Upper lobe of right lung (tissue), 1 donor: ENCODE measurements at regions not wholly inside any gene's neighbourhood (a gene's known extent, or its start where the extent isn't known, plus 50 kb on each side); places are given as distances from the start of the nearest gene placed in this dataset.
"Not testable (repeated sequence)": the region's sequence is repeated elsewhere in the genome, so short reads cannot be mapped to it uniquely, and the experiment has no call there.

Experiments used
- ATAC-seq: fragments of 200-7000 bp; cut with Tn5 transposase; one replicate; pipeline ENCODE4 v1.9.1; 2020; ENCODE audit warnings: mild to moderate bottlenecking, moderate library complexity
- DNase-seq: peaks from one replicate; pipeline ENCODE4 v3.0.0-alpha.2; 2020
- H3K27ac ChIP-seq: fragments of 200-600 bp; one replicate; pipeline ENCODE4 v1.8.0; 2022
- H3K27me3 ChIP-seq: fragments of 200-600 bp; one replicate; pipeline ENCODE4 v1.8.0; 2022; ENCODE audit warnings: mild to moderate bottlenecking
- H3K36me3 ChIP-seq: fragments of 200-600 bp; one replicate; pipeline ENCODE4 v1.8.0; 2022
- H3K4me1 ChIP-seq: fragments of 200-600 bp; one replicate; pipeline ENCODE4 v1.8.0; 2022
- H3K4me3 ChIP-seq: fragments of 200-600 bp; one replicate; pipeline ENCODE4 v1.8.0; 2022; ENCODE audit warnings: mild to moderate bottlenecking
- H3K9me3 ChIP-seq: fragments of 200-600 bp; one replicate; pipeline ENCODE4 v1.8.0; 2022
- intact Hi-C: fragments of 100-400 bp; cut with DNase I; formaldehyde crosslinking; loops from one replicate; pipeline ENCODE4 v1.11.0; 2022
- TF ChIP-seq, protein P1 (sequence below): fragments of 200-600 bp; IDR thresholded peaks from one replicate; pipeline ENCODE4 v1.8.0; 2022; ENCODE audit warnings: antibody characterized with exemption
- donor health status: DM: no; HTN: yes; CAD: no; lungs with severe emphysema.

DNA sequence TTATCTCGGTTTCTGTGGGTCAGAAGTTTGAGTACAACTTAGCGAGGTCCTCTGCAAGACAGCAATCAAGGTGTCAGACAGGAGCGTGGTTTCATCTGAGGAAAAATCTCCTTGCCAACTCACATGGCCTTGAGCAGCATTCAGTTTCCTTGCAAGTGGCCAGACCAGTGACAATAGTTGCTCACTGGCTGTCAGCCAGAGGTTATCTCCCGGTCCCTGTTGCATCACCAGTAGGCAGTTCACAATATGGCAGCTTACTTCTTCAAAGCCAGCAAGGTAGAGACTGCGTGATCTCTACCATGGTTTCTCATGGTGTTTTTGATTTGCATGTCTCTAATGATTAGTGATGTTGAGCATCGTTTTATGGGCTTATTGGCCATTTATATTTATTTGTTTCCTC is 143.8 kb upstream of the DAAM1 start:
- H3K36me3 ChIP-seq: no peaks in the 10 kb centered on the region
- no peak overlapping the region for H3K27ac ChIP-seq
- no peaks in the 10 kb centered on the region for H3K9me3 ChIP-seq
- ATAC-seq: no peak
- TF ChIP-seq, protein P1, sequence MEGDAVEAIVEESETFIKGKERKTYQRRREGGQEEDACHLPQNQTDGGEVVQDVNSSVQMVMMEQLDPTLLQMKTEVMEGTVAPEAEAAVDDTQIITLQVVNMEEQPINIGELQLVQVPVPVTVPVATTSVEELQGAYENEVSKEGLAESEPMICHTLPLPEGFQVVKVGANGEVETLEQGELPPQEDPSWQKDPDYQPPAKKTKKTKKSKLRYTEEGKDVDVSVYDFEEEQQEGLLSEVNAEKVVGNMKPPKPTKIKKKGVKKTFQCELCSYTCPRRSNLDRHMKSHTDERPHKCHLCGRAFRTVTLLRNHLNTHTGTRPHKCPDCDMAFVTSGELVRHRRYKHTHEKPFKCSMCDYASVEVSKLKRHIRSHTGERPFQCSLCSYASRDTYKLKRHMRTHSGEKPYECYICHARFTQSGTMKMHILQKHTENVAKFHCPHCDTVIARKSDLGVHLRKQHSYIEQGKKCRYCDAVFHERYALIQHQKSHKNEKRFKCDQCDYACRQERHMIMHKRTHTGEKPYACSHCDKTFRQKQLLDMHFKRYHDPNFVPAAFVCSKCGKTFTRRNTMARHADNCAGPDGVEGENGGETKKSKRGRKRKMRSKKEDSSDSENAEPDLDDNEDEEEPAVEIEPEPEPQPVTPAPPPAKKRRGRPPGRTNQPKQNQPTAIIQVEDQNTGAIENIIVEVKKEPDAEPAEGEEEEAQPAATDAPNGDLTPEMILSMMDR: no peak
- no peaks in the 10 kb centered on the region for H3K27me3 ChIP-seq
- H3K4me3 ChIP-seq: no peak overlapping the region
- no peak for DNase-seq
- H3K4me1 ChIP-seq: no peaks in the 10 kb centered on the region
- intact Hi-C loops: no loop called here

DNA sequence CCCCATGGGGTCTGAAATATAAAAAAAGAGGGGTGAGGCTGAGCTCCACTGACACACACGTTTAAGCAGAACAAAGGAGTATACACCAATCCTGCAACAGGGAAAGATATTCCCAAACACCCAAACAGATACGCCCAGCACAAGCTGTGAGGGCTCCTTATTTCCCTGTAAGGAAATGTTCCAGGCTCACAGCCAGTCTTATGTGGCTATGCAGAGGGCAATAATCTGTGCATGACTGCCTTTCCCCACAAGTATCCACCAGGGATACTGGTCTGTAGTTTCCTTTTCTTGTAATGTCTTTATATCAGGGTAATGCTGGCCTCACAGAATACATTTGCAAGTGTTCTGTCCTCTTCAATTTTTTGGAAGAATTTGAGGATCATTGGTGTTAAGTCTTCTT is 141.7 kb upstream of the DAAM1 start:
- Histone ChIP-seq H3K27me3 (no peaks in the 10 kb centered on the region), H3K4me1 (no peaks in the 10 kb centered on the region), H3K27ac (no peak overlapping the region), H3K9me3 (no peaks in the 10 kb centered on the region), H3K4me3 (no peak overlapping the region), H3K36me3 (no peaks in the 10 kb centered on the region)
- intact Hi-C loops: no loop called here
- TF ChIP-seq, protein P1: no peak
- DNase-seq (no peak), ATAC-seq (no peak)

DNA sequence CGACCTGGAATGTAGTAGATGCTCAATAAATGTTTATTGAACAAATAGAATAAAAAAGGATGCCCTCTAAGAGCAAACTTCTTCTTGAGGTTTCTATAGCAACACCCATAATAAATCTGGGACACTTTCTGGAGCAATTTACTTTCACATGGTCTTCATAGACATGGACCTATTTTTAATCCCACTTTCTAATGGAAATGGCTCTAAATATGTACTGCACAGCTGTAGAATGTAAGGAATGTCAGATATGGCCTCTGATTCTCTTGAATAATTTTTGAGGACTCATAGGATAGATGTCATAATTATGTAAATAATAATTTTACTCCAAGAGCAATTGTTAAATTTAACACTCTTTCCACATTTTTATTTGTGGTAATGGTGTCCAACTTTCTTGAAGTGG is 133.5 kb upstream of the DAAM1 start:
- Histone ChIP-seq H3K4me3 (no peak overlapping the region), H3K4me1 (no peaks in the 10 kb centered on the region), H3K9me3 (no peaks in the 10 kb centered on the region), H3K36me3 (no peaks in the 10 kb centered on the region), H3K27ac (no peak overlapping the region), H3K27me3 (no peaks in the 10 kb centered on the region)
- TF ChIP-seq, protein P1: no peak
- intact Hi-C loops: loop anchor here (10.0 kb wide), 1 partner anchor 550 kb away; no protein-coding TSS in a partner anchor
- ATAC-seq (no peak), DNase-seq (no peak)

DNA sequence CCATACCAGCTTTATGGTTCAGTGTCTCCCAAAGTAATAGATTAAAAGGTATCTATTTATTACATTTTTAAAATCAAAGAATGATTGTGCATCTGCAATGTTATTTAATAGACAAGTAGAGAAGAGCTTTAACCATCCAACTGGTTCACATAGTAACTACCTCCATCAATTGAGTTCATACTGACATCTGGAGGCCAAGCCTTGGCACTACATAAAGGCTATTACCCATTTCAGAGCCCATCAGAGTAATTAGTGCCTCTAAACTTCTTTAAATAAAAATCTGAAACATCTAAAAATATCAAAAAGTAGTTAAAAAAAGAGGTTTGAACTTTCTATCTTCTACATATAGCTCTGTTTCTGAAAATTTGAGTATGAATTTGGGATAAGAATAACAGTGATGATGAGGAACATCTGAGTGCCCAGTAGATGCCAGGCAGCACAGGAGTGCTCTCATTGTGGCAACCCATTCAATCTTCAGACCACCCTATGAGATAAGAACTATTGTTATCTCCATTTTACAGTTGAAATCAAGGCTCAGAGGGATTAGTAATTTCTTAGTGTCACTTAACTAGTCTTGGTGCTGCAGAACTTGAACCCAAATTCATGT is 132.9 kb upstream of the DAAM1 start:
- Histone ChIP-seq H3K36me3 (no peaks in the 10 kb centered on the region), H3K9me3 (no peaks in the 10 kb centered on the region), H3K27me3 (no peaks in the 10 kb centered on the region), H3K4me1 (no peaks in the 10 kb centered on the region), H3K27ac (no peak overlapping the region), H3K4me3 (no peak overlapping the region)
- intact Hi-C loops: loop anchor here (10.0 kb wide), 1 partner anchor 551 kb away; no protein-coding TSS in a partner anchor
- TF ChIP-seq, protein P1: peak; percentile 80
- peak; percentile 86 for ATAC-seq
- no peak for DNase-seq

DNA sequence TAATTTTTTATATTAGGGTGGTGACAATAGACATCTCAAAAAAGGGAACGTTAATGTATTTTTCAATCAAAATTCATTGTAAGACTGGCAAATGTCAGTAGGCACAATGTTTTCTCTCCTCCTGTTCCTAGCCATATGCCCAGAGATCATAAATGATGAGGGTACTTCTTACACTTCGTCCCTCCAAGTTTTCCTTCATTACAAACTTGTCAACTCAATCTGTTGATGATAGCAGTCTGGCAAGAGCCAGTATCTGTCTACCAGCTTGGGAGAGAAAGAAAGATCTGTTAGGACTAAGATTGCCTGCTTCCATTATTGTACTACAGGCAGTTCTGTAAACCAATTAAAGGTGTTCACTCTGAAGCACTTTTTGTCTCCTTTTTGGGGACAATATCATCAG is 130.9 kb upstream of the DAAM1 start:
- TF ChIP-seq, protein P1: no peak
- Histone ChIP-seq H3K4me1 (no peaks in the 10 kb centered on the region), H3K36me3 (no peaks in the 10 kb centered on the region), H3K27me3 (no peaks in the 10 kb centered on the region), H3K27ac (no peak overlapping the region), H3K9me3 (peaks cover 1% of the 10 kb centered on the region), H3K4me3 (no peak overlapping the region)
- ATAC-seq (no peak), DNase-seq (no peak)
- intact Hi-C loops: loop anchor here (10.0 kb wide), 1 partner anchor 553 kb away; no protein-coding TSS in a partner anchor

DNA sequence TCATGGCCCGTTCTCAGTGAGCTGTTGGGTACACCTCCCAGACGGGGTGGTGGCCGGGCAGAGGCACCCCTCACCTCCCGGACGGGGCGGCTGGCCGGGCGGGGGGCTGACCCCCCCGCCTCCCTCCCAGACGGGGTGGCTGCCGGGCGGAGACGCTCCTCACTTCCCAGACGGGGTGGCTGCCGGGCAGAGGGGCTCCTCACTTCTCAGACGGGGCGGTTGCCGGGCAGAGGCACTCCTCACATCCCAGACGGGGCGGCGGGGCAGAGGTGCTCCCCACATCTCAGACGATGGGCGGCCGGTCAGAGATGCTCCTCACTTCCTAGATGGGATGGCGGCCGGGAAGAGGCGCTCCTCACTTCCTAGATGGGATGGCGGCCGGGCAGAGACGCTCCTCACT is 129.7 kb upstream of the DAAM1 start:
- H3K27me3 ChIP-seq, H3K4me3 ChIP-seq, ATAC-seq, H3K36me3 ChIP-seq, DNase-seq, H3K27ac ChIP-seq, H3K9me3 ChIP-seq, H3K4me1 ChIP-seq: not testable (repeated sequence)
- intact Hi-C loops: loop anchor here (10.0 kb wide), 1 partner anchor 554 kb away; no protein-coding TSS in a partner anchor
